OCI-M1 (cell line): ENCODE measurements at regions not wholly inside any gene's neighbourhood (a gene's known extent, or its start where the extent isn't known, plus 50 kb on each side); places are given as distances from the start of the nearest gene placed in this dataset.

Experiments used
- DNase-seq: peaks from one replicate; lab custom pipeline; 2025; lab: John Stamatoyannopoulos, UW

DNA sequence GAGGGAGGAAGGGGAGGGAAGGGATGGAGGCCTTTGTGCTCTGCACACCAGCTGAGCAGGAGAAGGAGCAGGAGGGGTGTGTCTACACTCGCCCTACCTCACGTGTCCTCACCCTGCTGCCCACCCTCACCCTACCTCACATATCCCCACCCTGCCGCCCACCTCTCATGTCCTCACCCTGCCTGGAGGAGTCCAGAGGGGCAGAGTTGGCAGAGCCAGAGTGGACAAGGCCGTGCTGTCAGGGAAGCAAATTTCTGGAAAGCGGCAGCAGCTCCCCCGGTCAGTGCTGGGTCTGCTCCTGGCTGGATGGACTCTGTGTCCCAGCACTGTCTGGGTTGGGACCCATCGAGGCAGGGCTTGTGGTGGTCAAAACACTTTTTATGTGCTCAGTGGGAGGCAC, 799.6 kb downstream of the BRD1 start:
- no peak for DNase-seq

DNA sequence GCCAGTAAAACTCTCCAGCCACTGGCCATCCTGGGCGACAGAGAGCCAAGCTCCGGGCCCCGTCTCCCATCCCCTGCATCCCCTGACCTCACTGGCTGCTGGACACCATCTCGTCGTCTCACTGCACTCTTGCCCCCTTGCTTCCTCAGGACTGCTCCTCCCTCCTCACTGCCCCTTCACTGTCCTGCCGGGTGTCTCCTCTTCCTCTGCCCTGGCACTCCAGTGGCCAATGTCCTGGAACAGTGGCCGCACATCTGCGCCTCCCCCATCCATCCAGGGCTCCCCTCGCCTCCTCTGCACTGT, 800.4 kb downstream of the BRD1 start:
- DNase-seq = no peak

DNA sequence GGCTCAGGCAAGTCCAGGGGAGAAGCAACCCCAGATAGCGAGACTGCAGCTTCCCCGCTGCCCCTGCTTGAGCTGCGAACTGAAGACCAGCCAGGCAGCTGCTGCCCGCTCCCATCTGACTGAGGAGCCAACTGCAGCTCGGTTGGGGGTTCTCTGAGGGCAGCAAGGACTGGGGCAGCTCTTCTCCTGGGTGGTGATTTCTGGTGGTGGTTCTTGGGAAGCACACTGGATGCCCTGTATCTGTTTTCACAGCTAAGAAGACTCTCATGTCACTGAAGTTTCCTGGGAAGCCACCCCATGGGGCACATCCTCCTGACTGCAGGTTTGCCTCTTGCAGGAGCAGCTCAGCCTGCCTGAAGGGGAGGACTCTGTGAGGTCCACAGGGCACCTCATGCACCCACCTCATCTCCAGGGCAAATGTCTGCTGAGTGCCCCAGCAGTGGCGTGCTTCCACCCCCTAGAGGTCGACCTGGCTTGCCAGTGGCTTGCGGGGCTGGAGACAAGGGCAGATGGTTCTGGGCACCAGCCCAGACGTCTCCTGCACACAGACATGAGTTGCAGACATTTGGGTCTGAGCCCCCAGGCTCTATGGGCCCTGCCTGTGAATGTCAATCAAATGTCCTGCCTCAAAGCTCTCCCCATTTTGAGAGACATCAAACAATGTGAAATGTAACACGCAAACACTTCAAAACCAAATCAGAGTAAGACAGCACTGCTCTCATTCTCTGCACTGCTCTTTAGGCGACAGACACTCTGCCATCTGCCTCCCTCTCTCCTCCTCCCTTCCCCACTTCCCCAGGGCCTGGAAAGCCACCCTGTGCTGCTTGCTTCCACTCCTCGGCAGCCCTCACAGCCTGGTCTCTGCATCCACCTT, 800.9 kb downstream of the BRD1 start:
- no peak for DNase-seq

DNA sequence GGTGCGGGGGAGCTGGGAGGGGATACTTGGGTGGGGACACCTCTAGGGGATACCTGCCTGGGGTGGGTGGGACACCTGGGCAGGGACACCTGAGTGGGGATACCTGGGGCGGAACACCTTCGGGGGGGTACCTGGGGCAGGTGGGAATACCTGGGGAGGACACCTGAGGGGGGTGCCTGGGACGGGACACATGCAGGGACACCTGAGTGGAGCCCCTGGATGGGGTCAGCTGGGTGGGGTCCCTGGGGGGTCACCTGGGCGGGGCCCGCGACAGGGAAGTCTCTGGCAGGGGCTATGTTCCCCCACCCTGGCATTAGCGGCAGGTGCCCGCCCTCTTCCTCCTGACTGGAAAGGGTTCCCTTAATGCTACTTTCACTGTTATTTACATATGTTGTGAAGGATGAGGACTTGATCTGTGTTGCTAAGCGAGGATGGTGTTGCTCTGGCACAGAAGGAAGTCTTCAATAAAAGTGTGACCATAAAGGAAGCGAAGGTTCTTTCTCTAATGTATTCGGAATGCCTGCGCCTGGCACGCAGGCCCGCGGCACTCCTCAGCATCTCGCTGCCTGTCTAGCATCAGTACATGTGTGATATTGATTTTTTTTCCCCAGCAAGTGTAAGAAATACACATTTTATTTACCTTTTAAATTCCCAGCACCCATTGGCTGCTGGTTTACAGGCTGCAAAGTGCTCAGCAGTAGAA, 801.7 kb downstream of the BRD1 start:
- no peak for DNase-seq

DNA sequence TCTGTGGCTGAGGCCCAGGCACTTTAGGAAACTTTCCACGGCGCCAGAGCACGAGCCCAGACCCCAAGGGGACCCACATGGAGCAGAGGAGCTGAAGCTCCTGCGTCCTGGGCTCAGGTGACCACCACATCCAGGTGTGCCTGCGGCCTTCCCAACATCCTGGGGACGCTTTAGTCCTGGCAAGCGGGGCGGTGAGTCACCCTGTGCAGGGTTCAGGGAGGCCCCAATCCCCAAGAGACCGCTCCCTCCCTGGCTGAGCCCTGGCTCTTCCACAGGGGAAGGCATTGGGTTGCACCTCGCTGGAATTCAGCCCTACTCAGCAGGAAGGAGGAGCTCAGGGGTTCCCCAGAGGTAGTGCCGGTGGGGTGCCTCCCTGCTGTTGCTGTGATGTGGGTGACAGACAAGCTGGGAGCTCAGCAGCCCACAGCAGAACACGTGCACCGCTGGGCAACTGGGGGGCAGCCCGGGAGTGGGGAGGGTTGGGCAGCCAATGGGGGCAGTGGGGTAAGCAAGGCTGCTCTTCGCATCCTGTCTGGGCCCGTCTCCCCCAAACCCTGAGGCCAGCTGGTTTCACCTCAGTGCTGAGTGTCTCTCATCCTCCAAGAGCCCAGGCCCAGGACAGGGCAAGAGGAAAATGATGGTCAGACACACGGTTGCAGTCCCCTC, 802.8 kb downstream of the BRD1 start:
- DNase-seq = no peak

DNA sequence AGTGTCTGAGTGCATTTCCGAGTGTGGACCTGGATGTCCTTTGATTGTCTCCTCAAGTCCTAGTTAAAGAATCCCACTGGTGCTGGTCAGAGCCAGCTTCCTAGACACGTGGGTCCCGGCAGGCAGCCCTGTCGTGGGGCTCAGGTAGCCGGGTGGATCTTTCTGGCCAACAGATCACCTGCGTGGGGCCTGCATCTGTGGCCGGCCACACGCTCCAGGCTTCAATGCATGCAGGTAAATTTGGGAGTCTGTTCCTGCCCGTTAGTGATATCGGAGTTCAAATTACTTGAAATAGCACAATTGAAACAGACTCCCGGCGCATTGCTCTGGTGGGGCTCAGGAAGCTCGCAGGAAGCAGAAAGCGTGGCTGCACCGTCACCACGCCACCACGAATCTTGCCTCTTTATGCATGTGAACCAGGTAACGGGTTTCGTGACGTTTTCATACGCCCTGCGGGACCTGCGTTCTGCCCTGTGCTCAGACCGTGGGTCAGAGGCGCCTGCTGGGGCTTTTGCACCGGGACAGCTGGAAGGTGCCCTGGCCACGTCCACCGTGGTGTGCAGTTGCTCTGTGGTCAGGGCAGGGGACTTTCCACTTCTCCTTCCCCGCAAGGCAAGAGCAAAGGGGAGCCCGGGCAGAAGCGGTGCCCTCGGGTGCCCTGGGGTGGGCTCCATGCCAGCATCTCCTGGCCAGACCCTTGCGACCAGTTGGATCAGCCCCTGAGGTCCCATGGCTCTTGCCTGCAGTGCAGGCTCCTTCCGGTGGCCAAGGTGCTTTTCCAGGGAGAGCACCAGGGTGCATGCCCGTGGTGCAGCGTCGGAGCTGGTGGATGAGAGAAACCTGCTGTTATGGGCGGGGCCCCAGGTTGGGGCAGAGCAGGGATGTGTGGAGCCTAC, 803.5 kb downstream of the BRD1 start:
- no peak for DNase-seq

DNA sequence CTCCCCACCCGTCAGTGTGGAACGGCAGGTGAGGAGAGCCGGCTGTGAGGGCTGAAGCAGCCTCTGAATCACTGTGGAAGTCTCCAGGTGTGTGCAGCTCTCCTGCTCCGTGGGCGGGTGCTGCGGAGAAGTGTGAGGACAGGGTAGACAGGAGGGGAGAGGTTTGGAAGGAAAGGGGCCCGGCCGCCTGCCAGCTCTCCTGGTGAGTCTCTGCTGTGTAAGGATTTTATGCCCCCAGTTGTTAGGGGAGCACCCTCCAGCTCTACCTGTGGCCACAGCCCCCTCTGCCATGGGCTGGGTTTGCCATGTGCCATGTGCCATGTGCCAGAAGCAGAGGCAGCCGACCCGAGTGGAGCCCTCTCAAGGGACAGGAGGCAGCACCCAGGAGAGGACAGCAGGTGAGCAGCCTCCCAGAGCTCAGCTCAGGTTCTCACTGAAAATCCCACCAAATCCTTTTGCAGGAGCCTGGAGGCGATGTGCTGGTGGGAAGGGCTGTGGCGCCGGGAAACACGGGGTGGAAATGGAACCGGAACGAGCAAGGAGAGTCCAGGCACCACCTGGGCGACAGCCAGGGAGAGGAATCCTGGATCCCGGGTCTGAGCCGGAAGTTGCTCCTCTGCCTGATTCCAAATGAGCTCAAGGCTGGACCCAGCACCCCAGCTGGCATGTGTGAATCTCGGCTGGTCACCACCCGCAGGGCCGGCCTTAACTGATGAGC, 804.4 kb downstream of the BRD1 start:
- no peak for DNase-seq

DNA sequence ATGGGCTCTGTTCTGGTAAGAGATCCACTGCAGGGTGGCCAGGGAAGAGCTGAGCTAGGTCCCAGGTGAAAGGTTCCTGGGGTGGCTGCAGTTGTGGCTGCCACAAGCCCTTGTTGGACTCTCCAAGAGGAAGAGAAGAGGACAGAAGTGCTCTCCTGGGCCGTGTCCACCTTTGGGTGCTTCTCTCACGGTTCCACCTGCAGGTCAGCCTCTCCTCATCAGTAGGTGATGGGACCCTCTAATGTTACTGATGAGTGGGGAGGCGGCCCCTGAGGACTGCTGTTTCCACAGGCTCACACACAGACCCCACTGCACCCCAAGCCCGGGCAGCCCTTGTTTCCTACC, 804.9 kb downstream of the BRD1 start:
- DNase-seq = no peak

DNA sequence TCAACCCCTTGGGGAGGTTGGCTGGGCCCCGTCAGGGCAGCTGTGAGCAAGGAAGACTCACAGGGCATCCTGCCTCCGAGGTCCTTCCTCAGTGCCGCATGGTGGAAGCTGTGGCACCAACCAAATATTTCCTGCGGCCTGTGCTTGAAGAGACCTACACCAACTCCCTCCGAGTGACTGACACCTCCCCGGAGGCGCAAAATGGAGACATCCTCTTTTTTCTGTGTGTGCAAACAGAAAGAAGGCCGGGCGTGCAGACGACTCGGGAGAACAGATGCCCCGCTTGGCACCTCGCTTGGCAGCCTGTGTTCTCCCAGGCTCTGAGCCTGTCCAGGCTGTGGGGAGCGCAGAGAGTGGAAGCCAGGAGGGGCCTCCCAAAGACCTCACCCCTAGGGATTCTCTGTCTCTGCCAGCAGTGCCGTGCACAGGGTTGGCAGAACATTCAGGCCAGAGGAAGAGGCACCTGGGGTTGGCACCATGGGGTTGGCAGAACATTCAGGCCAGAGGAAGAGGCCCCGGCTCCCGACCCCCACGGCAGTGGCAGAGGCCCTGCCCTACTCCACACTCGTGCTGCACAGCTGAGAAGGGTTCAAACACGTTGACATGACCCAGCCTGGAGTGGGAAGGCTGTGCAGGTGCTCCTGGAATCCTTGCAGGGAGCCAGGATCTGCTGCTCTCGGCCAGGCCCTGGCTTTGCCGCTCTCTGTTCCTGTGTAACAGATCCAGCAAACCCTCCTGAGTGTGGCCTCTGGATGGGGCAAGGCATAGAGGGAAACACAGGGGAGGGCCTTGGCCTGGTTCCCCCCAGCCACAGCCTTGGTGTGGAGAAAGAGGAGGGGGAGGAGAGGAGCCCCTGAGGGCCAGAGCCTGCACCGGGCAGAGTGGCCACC, 805.5 kb downstream of the BRD1 start:
- DNase-seq = no peak

DNA sequence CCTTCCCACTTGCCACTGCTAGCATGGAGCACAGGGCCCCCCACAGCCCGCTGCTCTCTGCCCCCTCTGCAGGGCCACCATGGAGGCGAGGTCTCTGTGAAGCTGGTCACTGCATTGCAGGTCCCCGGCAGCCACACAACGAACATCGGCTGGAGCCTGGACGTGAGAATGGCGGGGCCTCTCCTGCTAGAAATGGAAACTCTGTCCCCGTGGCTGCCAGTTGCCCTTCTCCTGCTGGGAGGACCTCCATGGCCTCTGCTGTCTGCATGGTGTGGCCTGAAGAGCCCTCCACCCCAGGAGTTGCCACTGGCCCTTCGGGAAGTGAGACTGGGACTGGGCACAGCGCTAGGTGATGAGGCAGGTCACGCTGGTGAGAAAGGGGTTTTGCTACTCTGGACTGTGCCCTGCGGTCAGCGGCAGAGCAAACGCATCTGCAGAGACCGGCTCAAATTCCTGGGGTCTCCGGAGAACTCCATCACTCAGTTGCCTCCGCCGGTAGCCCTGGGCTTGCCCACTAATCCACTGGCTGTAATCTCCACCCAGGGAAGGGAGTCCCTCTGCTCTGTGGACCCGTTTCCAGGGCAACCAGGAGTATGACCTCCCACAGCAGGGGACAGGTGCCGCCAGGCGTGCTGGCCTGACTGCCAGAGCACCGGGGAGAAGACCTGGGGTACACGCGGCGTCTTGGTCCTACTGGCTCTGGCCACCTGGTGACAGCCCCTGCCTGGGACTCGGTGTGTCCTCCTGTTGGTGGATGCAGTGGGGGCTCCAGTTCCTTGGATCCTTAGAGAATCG, 806.3 kb downstream of the BRD1 start:
- no peak for DNase-seq

DNA sequence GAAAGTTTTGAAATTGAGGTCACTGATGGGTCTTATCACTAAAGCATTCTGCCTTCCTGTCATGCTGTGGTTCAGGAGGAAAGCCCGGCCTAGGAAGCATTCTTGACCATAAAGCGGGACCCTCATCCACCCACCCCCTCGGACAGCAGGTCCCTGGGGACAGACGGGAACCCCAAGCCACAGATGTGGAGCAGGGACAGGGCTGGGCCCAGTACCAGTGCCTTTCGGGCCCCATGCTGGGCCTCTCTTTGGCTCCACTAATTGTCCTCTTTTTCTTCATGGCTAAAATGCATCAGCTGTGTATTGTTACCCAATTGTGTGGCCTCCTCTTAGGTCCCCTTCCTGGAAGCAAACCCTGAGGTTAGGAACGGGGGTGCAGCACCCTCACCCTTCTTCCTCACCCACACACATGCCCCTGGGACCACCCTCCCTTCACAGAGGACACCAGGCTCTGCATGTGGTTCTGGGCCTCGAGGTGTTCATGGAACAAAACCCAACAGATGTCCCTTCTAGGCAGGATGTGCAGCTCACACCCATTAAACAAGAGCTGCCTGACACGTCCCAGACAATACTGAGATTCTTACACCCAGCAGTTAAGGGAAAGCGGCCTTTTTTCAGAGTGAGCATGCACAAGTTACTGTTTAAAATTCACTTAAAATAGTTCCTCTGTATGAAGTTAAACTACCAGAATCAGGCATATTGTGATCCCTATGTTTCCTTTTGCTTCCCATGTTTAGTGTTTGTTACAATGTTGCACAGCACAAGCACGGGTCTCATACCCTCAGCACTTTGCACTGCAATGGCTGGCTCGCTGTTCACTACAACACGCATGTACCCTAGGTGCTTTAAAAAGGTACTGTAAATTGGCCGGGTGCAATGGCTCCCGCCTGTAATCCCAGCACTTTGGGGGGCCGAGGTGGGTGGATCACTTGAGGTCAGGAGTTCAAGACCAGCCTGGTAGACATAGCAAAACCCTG, 807.6 kb downstream of the BRD1 start:
- DNase-seq = no peak

DNA sequence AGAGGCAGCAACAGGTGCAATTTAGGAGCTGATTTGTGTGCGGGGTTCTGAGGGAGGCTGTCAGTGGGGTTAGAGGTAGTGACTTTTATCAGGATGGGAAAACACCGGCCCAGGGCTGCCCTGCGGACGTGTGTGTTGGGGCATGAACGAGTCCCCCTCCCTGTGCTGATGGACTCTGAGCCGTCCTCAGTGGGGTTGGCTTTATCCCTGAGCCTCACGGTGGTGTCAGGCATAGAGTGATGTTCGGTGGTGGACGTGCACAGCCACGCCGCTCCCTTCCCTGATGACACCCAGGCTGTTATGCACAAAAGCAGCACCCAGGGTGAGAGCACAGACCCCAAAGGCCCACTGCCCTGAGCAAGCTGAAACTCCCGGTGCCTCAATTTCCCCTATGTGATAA, 809.1 kb downstream of the BRD1 start:
- DNase-seq = no peak

DNA sequence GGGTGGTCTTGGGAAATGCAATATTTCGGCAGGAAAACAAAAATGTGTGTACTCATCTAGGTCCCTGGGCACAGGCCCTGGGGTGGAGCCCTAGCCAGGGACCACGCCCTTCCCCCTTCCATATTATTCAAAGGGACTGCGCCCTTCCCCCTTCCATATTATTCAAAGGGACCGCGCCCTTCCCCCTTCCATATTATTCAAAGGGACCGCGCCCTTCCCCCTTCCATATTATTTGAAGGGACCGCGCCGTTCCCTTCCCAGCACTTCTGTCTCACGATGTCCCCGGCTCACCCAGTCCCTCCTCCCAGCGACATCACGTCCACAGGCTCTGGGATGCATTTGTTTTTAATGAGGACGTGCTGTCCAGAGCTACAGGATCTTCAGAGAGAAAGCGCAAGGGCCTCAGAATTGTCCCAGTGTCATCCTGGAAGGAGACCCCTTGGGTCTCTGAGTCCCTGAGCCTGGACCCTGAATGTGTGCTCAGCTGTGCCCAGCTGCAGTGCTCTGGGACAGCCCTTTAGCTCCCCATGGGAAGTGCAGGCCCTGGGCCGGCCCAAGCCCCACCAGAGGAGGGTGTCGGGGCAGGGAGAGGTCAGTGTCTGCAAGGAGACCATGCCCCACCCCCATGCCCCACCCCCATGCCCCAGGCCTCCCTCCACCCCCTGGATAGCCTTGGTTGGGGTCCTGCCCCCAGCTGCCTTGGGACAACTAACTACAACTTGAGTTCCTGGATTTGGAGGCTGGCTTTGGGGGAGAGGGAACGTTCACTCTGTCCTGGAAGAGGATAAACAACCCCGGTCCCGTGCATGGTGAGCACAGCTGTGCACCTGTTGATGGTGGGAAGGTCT, 810.0 kb downstream of the BRD1 start:
- DNase-seq = no peak

DNA sequence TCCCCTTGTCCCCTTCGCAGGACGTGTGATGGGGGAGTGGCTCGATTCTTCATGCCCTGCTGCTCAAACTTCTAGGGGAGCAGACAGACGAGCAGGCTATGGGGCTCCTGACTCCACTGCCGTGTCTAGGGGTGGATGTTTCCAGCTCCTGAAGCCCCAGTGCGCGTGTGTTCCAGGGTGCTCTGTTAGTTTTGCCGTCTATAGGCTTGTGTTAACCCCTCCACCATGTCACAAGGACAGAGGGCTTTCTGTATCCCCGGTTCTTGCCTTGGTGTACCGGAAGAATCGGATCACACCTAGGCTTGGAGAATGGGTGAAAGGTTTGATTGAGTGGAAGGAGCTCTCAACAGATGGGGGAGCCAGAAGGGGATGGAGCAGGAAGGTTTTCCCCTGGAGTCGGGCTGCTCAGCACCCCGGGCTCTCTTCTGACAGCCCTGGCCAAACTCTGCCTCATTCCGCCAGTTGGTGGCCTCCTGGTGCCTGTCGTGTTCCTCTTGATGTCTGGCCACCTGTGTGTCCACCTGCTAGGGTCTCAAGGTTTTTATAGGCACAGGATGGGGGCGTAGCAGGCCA, 810.7 kb downstream of the BRD1 start:
- DNase-seq = no peak

DNA sequence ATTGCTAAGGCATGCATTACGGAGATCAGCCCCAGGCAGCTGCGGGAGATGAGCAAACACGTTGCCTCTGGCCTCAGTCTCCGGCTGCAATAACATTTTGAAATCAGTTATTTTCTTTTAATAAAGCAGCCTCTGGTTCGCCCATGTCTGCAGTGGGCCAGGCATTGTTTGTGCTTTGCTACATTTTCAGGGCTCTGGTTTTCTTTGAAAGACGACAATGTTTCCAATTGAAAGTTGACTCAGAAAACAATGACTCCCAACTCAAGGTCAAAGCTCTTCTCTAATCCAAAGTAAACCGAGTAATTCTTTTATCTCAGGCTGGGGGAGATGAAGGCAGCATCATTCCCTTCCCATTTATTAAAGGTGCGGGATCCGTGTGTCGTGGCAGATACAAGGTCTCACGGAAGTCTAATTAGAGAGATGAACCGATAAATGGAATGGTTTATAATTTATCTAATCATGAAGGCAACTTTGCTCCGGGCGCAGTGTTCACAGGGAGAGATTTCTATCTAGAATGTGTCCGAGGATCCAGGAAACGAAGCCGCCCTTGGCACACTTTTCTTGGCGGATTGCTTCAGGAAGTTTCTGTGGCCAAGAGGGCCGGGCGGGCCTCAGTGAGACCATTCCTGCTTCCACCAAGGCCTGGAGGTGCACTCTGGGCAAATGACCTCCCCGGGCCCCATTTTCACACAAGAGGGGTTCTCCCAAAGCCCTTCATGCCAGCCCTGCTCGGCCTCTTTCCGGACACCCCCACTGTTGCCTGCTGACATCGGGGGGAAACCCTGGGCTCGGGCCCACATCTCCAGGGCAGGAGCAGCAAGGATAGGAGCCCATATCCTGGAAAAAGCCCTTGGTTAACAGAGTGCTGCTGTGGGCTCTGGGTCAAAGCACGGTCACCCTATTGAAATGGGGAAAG, 811.4 kb downstream of the BRD1 start:
- no peak for DNase-seq

DNA sequence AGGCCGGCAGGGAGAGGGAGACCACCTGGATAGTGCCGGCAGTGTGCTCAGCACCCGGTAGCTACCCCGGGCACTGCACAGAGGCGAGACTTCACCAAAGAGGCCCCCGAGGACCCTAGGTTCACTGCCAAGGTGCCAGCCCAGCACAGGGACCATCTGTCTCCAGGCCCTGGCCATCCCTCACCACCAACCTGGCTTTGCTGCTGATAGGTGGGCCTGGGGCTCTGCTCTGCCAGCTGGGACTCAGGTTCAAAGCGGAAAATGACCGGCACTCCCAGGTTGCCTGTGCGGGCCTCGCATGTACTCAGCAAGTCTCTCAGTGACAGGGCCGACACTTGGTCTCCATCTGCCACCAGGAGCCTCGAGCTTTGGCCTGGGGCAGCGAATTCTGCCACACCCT, 812.2 kb downstream of the BRD1 start:
- DNase-seq = no peak
